ENCODE measurements at regions not wholly inside any gene's neighbourhood (a gene's known extent, or its start where the extent isn't known, plus 50 kb on each side); places are given as distances from the start of the nearest gene placed in this dataset.

DNA sequence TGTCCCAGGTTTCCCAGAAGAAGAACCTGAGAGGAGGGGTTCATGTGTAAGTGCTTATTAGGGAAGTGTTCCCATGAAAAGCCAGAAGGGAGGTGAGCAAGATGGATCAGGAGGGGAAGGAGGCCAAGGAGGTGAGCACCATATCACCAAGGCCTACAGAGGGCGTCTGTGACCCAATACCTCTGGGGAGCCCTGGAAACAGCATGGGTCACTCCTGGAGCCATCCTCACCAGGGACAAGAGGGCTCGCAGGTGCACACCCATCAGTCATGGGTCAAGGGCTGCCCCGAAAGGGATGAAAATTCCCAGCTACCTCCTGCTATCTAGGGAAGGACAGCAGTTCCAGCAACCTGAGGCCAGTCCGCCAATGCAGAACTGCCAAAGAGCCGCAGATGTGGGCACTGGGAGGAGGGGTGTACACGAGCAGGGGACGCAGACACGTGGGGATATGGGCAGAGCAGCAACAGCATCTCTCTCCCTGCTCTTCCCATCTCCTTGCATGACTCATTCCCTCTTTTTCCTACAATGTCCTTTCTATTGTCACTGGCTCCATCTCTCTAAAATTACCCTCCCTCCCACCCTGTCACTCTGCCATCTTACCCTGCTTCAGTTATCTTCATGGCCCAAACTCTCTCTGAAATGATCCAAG lies 167.6 kb upstream of the FSTL4 start:
- TF ChIP-seq, protein P1, sequence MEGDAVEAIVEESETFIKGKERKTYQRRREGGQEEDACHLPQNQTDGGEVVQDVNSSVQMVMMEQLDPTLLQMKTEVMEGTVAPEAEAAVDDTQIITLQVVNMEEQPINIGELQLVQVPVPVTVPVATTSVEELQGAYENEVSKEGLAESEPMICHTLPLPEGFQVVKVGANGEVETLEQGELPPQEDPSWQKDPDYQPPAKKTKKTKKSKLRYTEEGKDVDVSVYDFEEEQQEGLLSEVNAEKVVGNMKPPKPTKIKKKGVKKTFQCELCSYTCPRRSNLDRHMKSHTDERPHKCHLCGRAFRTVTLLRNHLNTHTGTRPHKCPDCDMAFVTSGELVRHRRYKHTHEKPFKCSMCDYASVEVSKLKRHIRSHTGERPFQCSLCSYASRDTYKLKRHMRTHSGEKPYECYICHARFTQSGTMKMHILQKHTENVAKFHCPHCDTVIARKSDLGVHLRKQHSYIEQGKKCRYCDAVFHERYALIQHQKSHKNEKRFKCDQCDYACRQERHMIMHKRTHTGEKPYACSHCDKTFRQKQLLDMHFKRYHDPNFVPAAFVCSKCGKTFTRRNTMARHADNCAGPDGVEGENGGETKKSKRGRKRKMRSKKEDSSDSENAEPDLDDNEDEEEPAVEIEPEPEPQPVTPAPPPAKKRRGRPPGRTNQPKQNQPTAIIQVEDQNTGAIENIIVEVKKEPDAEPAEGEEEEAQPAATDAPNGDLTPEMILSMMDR (conservative IDR thresholded peaks at IDR 0.05; ENCODE audit: low read depth, low read length), result no peak
- DNase-seq (ENCODE audit: low read depth), result no peak
- H3K4me3 ChIP-seq (ENCODE audit: low read length), result no peak overlapping the region

DNA sequence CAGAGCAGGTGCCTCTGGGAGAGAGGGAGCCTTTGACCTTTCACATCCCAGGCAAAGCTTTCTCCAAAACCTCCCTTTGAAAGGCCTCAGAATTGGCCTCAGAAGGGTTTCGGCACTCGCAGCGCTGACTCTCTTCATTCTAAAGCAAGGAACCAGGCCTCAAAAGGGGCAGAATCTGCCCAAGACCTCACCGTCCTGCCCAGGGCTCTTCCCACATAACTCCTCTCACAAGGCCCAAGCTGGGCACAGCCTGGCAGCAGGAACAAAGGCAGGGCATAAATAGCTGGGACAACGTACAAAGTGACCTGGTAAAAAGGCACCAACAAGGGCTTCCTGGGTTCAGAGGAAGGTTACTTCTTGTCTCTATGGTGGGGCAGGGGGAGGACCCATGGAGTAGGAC lies 166.3 kb upstream of the FSTL4 start:
- no peak overlapping the region for H3K4me3 ChIP-seq (ENCODE audit: low read length)
- TF ChIP-seq, protein P1 (conservative IDR thresholded peaks at IDR 0.05; ENCODE audit: low read depth, low read length), result no peak
- DNase-seq (ENCODE audit: low read depth), result no peak

DNA sequence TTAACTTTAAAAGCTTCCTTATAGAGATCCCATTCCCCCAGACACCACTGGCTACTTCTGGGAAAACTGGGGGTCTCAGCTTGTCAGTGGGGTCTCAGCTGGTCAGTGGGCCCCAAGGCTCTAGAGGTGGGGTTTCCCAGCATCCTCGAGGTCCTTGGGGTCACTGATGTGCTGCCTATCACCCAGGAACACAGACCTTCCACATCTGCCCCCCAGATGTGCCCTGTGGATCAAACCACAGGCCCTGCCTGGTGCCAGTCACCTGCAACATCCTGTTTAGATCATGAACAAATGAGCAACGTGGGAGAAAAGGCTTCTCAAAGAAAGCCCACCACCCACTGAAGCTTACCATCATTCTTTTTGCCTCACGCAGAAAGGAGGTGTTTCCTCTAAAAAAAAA lies 165.6 kb upstream of the FSTL4 start:
- DNase-seq (ENCODE audit: low read depth), result no peak
- TF ChIP-seq, protein P1 (conservative IDR thresholded peaks at IDR 0.05; ENCODE audit: low read depth, low read length), result no peak
- H3K4me3 ChIP-seq (ENCODE audit: low read length), result no peak overlapping the region

DNA sequence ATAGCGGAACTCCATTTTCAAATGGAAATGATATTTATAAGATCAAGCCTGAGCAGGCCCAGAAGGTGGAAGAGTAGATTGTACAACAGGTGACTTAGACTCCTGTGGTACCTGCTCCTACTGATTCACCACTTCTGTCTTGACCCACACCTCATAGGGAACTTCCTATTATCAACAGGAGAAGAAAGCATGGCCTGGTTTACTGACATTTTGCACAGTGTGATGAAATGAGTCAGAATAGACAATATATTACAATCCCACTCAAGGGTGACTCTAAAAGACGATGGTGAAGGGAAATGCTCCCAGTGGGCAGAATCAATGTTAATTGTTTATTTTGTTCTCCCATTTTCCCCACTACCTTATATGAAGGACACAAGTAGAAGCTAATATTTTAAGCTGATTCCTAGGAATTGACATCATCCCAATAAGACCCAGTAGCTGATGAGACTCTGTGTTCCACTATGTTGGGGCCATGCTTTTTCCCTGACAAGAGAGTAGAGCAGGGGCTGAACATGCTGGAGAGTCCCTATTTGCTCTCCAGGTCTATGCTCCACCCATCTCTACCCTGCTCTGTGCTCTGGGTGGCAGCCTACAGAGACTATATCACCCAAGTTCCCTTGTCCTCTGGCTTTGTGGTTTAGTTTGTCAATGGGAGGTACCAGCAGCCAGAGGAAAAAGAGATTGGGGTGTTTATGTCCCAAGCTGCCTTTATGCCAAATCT lies 163.4 kb upstream of the FSTL4 start:
- TF ChIP-seq, protein P1 (conservative IDR thresholded peaks at IDR 0.05; ENCODE audit: low read depth, low read length), result no peak
- DNase-seq (ENCODE audit: low read depth), result no peak
- no peak overlapping the region for H3K4me3 ChIP-seq (ENCODE audit: low read length)

DNA sequence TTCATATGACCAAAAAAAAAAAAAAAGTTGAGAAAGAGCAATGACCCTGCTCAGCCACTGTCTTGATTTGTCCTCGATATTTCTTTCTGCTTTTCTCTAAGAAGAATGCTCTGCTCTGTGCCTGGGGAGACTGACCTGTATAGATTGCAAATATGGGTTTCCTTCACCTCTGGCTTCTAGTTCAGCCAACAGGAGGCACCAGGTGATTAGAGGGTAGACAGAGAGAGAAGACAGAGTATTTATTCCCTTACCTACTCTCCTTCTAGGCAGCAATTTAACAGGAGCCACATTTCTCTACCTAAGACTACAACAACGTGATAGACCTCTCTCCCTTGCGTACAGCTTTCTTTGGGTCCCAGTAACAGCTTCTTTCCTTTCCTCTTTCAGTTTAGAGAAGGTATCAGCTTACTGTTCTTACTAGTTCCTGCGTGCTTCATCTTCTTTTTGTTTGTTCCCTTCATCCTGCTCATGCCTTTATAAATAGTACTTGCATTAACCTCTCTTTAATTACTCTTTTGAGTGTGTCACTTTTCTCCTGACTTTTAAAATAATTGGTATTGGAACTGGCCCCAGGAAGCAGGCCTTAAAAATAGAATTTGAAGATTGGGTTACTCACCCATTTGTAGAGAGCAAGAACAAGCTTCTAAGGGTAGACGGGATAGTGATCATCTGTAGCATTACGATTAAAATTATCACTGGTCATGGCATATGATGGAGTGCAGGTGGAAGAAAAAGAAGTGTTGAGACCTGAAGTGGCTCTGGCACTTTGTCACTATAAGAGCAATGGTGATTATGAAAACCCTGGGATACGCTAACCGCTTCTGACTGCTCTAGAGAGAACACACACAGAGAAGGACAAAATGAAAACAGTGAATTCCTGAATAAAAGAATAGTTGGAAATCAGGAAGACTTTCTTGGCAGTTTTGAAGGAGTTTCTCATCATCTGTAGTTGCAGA lies 161.2 kb upstream of the FSTL4 start:
- no peak for DNase-seq (ENCODE audit: low read depth)
- TF ChIP-seq, protein P1 (conservative IDR thresholded peaks at IDR 0.05; ENCODE audit: low read depth, low read length), result no peak
- H3K4me3 ChIP-seq (ENCODE audit: low read length), result no peak overlapping the region

DNA sequence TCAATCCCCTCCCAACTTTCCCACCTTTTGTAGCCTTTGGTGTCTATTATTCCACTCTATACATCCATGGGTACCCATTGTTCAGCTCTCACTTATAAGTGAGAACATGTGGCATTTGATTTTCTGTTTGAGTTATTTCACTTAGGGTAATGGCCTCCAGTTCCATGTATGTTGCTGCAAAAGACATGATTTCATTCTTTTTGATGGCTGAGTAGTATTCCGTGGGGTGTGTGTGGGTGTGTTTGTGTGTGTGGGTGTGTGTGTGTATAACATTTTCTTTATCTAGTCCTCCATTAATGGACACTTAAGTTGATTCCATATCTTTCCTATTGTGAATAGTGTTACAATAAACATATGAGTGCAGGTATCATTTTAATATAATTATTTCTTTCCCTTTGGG lies 157.5 kb upstream of the FSTL4 start:
- H3K4me3 ChIP-seq (ENCODE audit: low read length), result no peak overlapping the region
- DNase-seq (ENCODE audit: low read depth), result no peak
- TF ChIP-seq, protein P1 (conservative IDR thresholded peaks at IDR 0.05; ENCODE audit: low read depth, low read length), result no peak
